ENCODE measurements at regions not wholly inside any gene's neighbourhood (a gene's known extent, or its start where the extent isn't known, plus 50 kb on each side); places are given as distances from the start of the nearest gene placed in this dataset.

GRCh38 chr13:111462944-111463343, 142.5 kb downstream of the TEX29 start:
- TF ChIP-seq, protein P1, sequence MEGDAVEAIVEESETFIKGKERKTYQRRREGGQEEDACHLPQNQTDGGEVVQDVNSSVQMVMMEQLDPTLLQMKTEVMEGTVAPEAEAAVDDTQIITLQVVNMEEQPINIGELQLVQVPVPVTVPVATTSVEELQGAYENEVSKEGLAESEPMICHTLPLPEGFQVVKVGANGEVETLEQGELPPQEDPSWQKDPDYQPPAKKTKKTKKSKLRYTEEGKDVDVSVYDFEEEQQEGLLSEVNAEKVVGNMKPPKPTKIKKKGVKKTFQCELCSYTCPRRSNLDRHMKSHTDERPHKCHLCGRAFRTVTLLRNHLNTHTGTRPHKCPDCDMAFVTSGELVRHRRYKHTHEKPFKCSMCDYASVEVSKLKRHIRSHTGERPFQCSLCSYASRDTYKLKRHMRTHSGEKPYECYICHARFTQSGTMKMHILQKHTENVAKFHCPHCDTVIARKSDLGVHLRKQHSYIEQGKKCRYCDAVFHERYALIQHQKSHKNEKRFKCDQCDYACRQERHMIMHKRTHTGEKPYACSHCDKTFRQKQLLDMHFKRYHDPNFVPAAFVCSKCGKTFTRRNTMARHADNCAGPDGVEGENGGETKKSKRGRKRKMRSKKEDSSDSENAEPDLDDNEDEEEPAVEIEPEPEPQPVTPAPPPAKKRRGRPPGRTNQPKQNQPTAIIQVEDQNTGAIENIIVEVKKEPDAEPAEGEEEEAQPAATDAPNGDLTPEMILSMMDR (optimal IDR thresholded peaks at IDR 0.05 in 1 of 3, IDR thresholded peaks at IDR 0.05 in 1 of 3, conservative IDR thresholded peaks at IDR 0.05 in 1 of 3; ENCODE audit: extremely low read depth in 1 of 3, insufficient read depth in 2 of 3, low read length in 3 of 3), result no peak
- no peak for TF ChIP-seq EZH2 (IDR thresholded peaks at IDR 0.05; ENCODE audit: low read length)

Data from keratinocyte (primary cell).